HG02571 (cell line): ENCODE measurements at regions not wholly inside any gene's neighbourhood (a gene's known extent, or its start where the extent isn't known, plus 50 kb on each side); places are given as distances from the start of the nearest gene placed in this dataset.

ENCODE experiments used
- ATAC-seq: cut with Tn5 transposase; IDR thresholded peaks from one replicate; pipeline ENCODE4 v1.9.1; 2021; ENCODE audit warnings: mild to moderate bottlenecking, moderate library complexity; ENCODE audit not compliant: unreplicated experiment

GRCh38 chrX:137387646-137388045 is 178.3 kb upstream of the ZIC3 start:
- ATAC-seq, result no peak

- no peak for ATAC-seq
Measured at GRCh38 chrX:137366018-137366633, 199.8 kb upstream of the ZIC3 start.

- no peak for ATAC-seq
Measured at GRCh38 chrX:137363559-137363958, 202.4 kb upstream of the ZIC3 start.

GRCh38 chrX:137362583-137362982 is 203.3 kb upstream of the ZIC3 start:
- no peak for ATAC-seq

GRCh38 chrX:137354851-137355250 is 211.1 kb upstream of the ZIC3 start:
- no peak for ATAC-seq

- ATAC-seq, result peak; percentile 53
Measured at GRCh38 chrX:137353404-137353803, 212.5 kb upstream of the ZIC3 start.

- ATAC-seq, result no peak
Measured at GRCh38 chrX:137352101-137352660, 213.7 kb upstream of the ZIC3 start.

- ATAC-seq, result no peak
Measured at GRCh38 chrX:137342969-137343368, 223.0 kb upstream of the ZIC3 start.

- no peak for ATAC-seq
Measured at GRCh38 chrX:137313627-137314026, 252.3 kb upstream of the ZIC3 start.

- no peak for ATAC-seq
Measured at GRCh38 chrX:137305404-137305803, 260.5 kb upstream of the ZIC3 start.

- ATAC-seq, result no peak
Measured at GRCh38 chrX:137297167-137297566, 263.4 kb upstream of the GPR101 start.

GRCh38 chrX:137290011-137290410 is 256.2 kb upstream of the GPR101 start:
- no peak for ATAC-seq

GRCh38 chrX:137287191-137287590 is 253.4 kb upstream of the GPR101 start:
- ATAC-seq, result no peak

GRCh38 chrX:137286423-137286822 is 252.6 kb upstream of the GPR101 start:
- ATAC-seq, result no peak

- no peak for ATAC-seq
Measured at GRCh38 chrX:137278825-137279224, 245.0 kb upstream of the GPR101 start.

GRCh38 chrX:137263374-137263773 is 229.6 kb upstream of the GPR101 start:
- no peak for ATAC-seq

GRCh38 chrX:137245183-137245582 is 211.4 kb upstream of the GPR101 start:
- no peak for ATAC-seq

- ATAC-seq, result no peak
Measured at GRCh38 chrX:137236837-137237236, 203.0 kb upstream of the GPR101 start.

- ATAC-seq, result no peak
Measured at GRCh38 chrX:137234651-137235402, 201.0 kb upstream of the GPR101 start.

GRCh38 chrX:137233478-137233877 is 199.7 kb upstream of the GPR101 start:
- no peak for ATAC-seq

- no peak for ATAC-seq
Measured at GRCh38 chrX:137227151-137227550, 193.4 kb upstream of the GPR101 start.

GRCh38 chrX:137215467-137215866 is 181.7 kb upstream of the GPR101 start:
- ATAC-seq, result no peak
